Pancreas (tissue), 10 donors: ENCODE measurements at regions not wholly inside any gene's neighbourhood (a gene's known extent, or its start where the extent isn't known, plus 50 kb on each side); places are given as distances from the start of the nearest gene placed in this dataset.
A peak's percentile ranks its signal among the peaks of the same experiment; 100 is the strongest.

Experiments
- ATAC-seq, 4 donors: fragments of 200-7000 bp; cut with Tn5 transposase; one replicate each; pipeline versions ENCODE4 v1.8.0 to v1.9.1; 2020; ENCODE audit warnings: mild to moderate bottlenecking in 4 of 4, moderate library complexity in 4 of 4
- DNase-seq, 6 donors: peaks; one replicate each; pipeline ENCODE4 v3.0.0-alpha.2; 2020
- FAIRE-seq: peaks from 2 replicates; lab custom pipeline; 2012; peaks lifted over from hg19 to GRCh38; lab: Jason Lieb, UNC
- H3K27ac ChIP-seq, 4 donors: fragments of 200-600 bp; sonication (generic); 1 replicate in 3 of 4; 2 replicates in 1 of 4; pipeline versions ENCODE4 v1.5.0 to v1.8.0; 2020
- H3K27me3 ChIP-seq, 4 donors: fragments of 200-600 bp; one replicate each; pipeline ENCODE4 v1.8.0; 2021
- H3K36me3 ChIP-seq, 3 donors: fragments of 200-600 bp; sonication (generic) in 1 of 3; one replicate each; pipeline versions ENCODE4 v1.5.0 to v1.8.0; 2020 to 2021
- H3K4me1 ChIP-seq, 3 donors: fragments of 200-600 bp; one replicate each; pipeline ENCODE4 v1.8.0; 2021
- H3K4me3 ChIP-seq, 4 donors: fragments of 200-600 bp; sonication (generic) in 2 of 4; one replicate each; pipeline versions ENCODE4 v1.5.0 to v1.8.0; 2020 to 2021
- H3K9me3 ChIP-seq, 4 donors: fragments of 200-600 bp; one replicate each; pipeline ENCODE4 v1.8.0; 2021
- CTCF ChIP-seq, 4 donors: fragments of 200-600 bp; sonication (generic) in 3 of 4; IDR thresholded peaks; one replicate each; pipeline versions ENCODE4 v1.5.0 to v1.8.0; 2021; ENCODE audit warnings: antibody characterized with exemption in 4 of 4
- WGBS, 2 donors: extraction: QIAGEN DNeasy Blood & Tissue Kit; methylation state at CpG; one replicate each; pipeline ENCODE4 v1.1.7; 2013; 5-methylcytosine and 5-hydroxymethylcytosine counted together
- intact Hi-C, 3 donors: fragments of 100-400 bp; cut with DNase I; formaldehyde crosslinking; loops; one replicate each; pipeline versions ENCODE4 v1.11.1 to v1.14.2; 2022
- donor health status: healthy with polysubstance abuse.
- donor health status: DM: no; HTN: no; CAD: no; lungs with moderate emphysema.
- donor health status: DM: no; HTN: no; CAD: no.
- donor health status: control.
- donor health status: control.
- donor health status: Bipolar disorder and iron deficiency.
- donor health status: DM: yes; HTN: yes; CAD: no.
- donor health status: DM: no; HTN: no; CAD: no.
- donor health status: DM: no; HTN: no; CAD: no.
- donor health status: DM: yes; HTN: yes; CAD: no.

- WGBS, 2 donors, result 14 to 30% methylated on average over 1 of the region's 1 CpG
- ATAC-seq (no peak), DNase-seq (no peak), FAIRE-seq (no peak)
- TF ChIP-seq CTCF (IDR thresholded peaks at IDR 0.05), result no peak
- intact Hi-C loops, result loop anchor here in 1 of 3 donors (10.0 kb wide), 1 partner anchor 692 kb away; no protein-coding TSS in a partner anchor
- no peaks in the 10 kb centered on the region for H3K27me3 ChIP-seq
- H3K4me3 ChIP-seq, result no peak overlapping the region
- H3K36me3 ChIP-seq, result no peaks in the 10 kb centered on the region
- H3K4me1 ChIP-seq, result no peaks in the 10 kb centered on the region
- H3K27ac ChIP-seq, result no peak overlapping the region
- H3K9me3 ChIP-seq, result no peaks in the 10 kb centered on the region
Measured at GRCh38 chr14:24712374-24712773, 78.4 kb upstream of the GZMB start.

GRCh38 chr14:24710403-24711112 is 76.6 kb upstream of the GZMB start:
- DNase-seq (peak in 4 of 6 donors; percentile 19 to 63 (median 49)), ATAC-seq (peak in 3 of 4 donors; percentile 85 to 89 (median 88)), FAIRE-seq (no peak)
- intact Hi-C loops, result loop anchor here in 1 of 3 donors (10.0 kb wide), 1 partner anchor 694 kb away; no protein-coding TSS in a partner anchor
- Histone ChIP-seq H3K27ac (no peak overlapping the region), H3K9me3 (no peaks in the 10 kb centered on the region), H3K4me3 (no peak overlapping the region), H3K4me1 (no peaks in the 10 kb centered on the region), H3K36me3 (no peaks in the 10 kb centered on the region), H3K27me3 (peaks cover 0 to 3% (median 0%) of the 10 kb centered on the region in 4 donors)
- 32 to 42% methylated on average over 16 of the region's 16 CpGs for WGBS, 2 donors
- TF ChIP-seq CTCF (IDR thresholded peaks at IDR 0.05), result peak; percentile 58 to 83 (median 73)

GRCh38 chr14:24708684-24709083 is 74.7 kb upstream of the GZMB start:
- DNase-seq, result no peak
- FAIRE-seq, result no peak
- Histone ChIP-seq H3K9me3 (no peaks in the 10 kb centered on the region), H3K36me3 (no peaks in the 10 kb centered on the region), H3K27ac (no peak overlapping the region), H3K27me3 (peaks cover 0 to 3% (median 0%) of the 10 kb centered on the region in 4 donors), H3K4me3 (no peak overlapping the region), H3K4me1 (no peaks in the 10 kb centered on the region)
- intact Hi-C loops, result no loop called here
- no peak for ATAC-seq
- WGBS, 2 donors, result 68 to 73% methylated on average over 3 of the region's 3 CpGs
- no peak for TF ChIP-seq CTCF (IDR thresholded peaks at IDR 0.05)

- intact Hi-C loops, result no loop called here
- H3K36me3 ChIP-seq, result no peaks in the 10 kb centered on the region
- FAIRE-seq (no peak), DNase-seq (no peak), ATAC-seq (no peak)
- H3K4me1 ChIP-seq, result no peaks in the 10 kb centered on the region
- H3K9me3 ChIP-seq, result no peaks in the 10 kb centered on the region
- no peak for TF ChIP-seq CTCF (IDR thresholded peaks at IDR 0.05)
- peaks cover 0 to 3% (median 0%) of the 10 kb centered on the region in 4 donors for H3K27me3 ChIP-seq
- WGBS, 2 donors, result 75 to 86% methylated on average over 3 of the region's 3 CpGs
- no peak overlapping the region for H3K27ac ChIP-seq
- H3K4me3 ChIP-seq, result no peak overlapping the region
Measured at GRCh38 chr14:24706351-24706750, 72.4 kb upstream of the GZMB start.

GRCh38 chr14:24705840-24706239 is 71.8 kb upstream of the GZMB start:
- peak in 1 of 4 donors; percentile 38 for ATAC-seq
- no peak for FAIRE-seq

More at GRCh38 chr14:24705840-24706239, 71.8 kb upstream of the GZMB start:
- peaks cover 0 to 3% (median 0%) of the 10 kb centered on the region in 4 donors for H3K27me3 ChIP-seq
- H3K4me1 ChIP-seq, result no peaks in the 10 kb centered on the region
- 67 to 79% methylated on average over 4 of the region's 4 CpGs for WGBS, 2 donors
- DNase-seq, result no peak
- H3K27ac ChIP-seq, result no peak overlapping the region
- intact Hi-C loops, result no loop called here
- TF ChIP-seq CTCF (IDR thresholded peaks at IDR 0.05), result no peak
- no peaks in the 10 kb centered on the region for H3K36me3 ChIP-seq
- no peak overlapping the region for H3K4me3 ChIP-seq
- no peaks in the 10 kb centered on the region for H3K9me3 ChIP-seq
